GM12873 (cell line): ENCODE measurements at regions not wholly inside any gene's neighbourhood (a gene's known extent, or its start where the extent isn't known, plus 50 kb on each side); places are given as distances from the start of the nearest gene placed in this dataset.

Experiments
- CTCF ChIP-seq: IDR thresholded peaks from 2 replicates; pipeline ENCODE4 v1.5.1; 2012; ENCODE audit warnings: low read depth, mild to moderate bottlenecking, moderate library complexity, low read length, control low read depth; ENCODE audit not compliant: insufficient read depth; ENCODE audit errors: missing control alignments

- peak; percentile 43 for TF ChIP-seq CTCF
These were observed 404.4 kb downstream of the SLC6A15 start for GRCh38 chr12:84507956-84508850.

DNA sequence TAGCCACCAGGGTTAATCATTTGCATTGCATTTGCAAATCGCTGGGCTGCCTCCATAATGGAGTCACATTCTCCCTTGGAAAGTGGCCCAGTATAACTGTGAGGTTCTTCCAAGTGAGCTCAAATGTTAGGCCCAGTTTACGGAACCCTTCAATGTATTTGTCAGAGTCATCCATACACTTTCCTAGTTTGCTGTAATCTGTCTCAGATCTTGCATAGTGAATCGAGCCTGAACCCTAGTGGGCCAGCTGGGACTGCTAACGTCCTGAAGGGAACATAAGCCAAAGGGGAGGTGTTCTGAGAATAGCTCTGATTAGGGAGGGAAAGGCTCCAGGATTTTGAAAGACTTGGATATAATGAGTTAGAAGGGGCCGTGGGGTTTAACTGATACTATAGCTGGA lies 406.3 kb downstream of the SLC6A15 start:
- TF ChIP-seq CTCF, result no peak

DNA sequence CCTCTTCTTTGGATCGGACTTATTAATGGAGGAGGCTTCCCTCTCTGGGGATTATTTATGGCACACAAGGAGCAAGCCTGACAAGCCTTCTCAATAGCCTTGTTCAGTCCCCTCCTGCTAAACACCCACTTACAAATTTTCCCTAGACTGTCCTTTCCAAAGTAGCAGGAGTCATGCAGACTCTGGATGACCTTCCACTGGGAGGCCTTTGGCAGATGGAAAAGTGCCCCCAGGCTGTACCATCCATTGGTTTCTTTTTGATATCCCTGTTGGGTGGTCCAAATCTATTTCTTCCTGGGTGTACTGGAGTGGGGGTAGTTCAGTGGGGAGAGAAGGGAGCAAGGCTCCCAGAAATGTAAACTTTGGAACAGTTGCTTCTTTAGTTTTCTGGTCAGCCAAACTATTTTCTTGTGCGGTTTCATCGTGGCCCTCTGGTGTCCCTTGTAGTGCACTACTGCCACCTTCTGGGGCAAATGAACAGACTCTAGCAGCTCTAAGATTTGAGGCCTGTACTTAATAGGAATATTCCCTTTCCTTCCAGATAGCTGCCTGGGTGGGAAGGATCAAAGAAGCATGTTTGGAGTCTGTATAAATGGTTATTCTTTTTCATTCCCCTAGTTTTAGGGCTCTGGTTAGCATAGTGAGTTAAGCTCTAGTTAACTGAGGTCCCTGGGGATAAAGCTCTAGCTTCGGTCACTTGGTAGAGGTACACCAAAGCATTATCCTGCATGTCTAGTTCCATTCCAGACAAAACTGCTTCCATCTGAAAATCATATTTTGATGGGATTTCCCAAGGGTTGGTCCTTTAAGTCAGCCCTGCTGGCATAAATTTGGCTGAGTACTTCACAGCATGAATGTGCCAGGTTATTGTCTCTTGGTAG lies 409.5 kb downstream of the SLC6A15 start:
- peak; percentile 72 for TF ChIP-seq CTCF

- TF ChIP-seq CTCF, result no peak
These were observed 410.3 kb downstream of the SLC6A15 start for GRCh38 chr12:84502180-84502860.

DNA sequence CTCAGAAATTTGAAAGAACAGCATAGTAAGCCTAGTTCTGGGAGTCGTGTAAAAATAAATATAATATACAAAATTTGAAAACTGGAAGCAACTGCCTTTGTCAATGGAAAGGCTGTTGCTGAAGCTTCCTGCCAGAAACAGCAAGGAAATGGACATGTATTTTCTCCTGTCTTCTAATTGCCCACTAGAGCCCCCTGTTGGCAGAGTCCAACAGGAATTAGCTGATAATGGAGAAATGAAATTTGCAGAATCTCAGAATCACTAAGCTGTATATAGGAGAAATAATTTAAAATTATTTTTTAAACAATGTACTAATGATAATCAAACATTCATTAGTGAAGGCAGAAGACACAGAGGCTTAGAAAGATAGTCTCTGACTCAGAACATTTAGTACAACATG lies 414.8 kb downstream of the SLC6A15 start:
- TF ChIP-seq CTCF, result peak; percentile 40

GRCh38 chr12:84495711-84496110 lies 416.9 kb downstream of the SLC6A15 start:
- TF ChIP-seq CTCF, result no peak
